ENCODE measurements at regions not wholly inside any gene's neighbourhood (a gene's known extent, or its start where the extent isn't known, plus 50 kb on each side); places are given as distances from the start of the nearest gene placed in this dataset.

DNA sequence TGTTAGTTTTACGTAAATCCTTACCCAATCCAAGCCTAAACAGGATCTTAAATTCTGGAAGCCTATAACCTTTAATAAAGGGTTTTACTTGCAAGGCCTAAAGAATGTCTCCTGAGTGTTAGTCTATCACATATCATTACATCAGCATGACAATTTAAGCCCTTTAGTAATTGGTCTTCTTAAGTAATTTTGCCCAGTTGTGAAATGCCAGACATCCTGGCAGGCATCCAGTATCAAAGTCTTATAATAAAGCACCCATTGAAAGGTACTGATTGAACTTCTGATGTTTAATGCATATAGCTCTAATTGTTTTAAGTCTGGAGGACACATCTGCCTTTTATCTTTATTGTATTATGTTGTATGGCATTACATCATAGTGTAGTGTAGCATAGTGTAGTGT, 1078.9 kb downstream of the SLITRK1 start:
- Mint-ChIP-seq H3K27me3 (ENCODE audit: insufficient read depth, low read depth, poor library complexity) (peaks cover 2% of the 10 kb centered on the region), H3K27ac (no peak overlapping the region), H3K4me1 (no peaks in the 10 kb centered on the region), H3K9me3 (no peaks in the 10 kb centered on the region), H3K4me3 (no peak overlapping the region), H3K36me3 (ENCODE audit: low read depth) (no peaks in the 10 kb centered on the region)
- no peaks in the 10 kb centered on the region for H3K27me3 ChIP-seq (ENCODE audit: insufficient read depth)
- H4K20me1 ChIP-seq (replicated peaks; ENCODE audit: insufficient read depth): no peaks in the 10 kb centered on the region
- H3K9me2 ChIP-seq (ENCODE audit: insufficient read depth): 0 out of 2 replicates have a peak, but pooled peaks cover 7% of the 10 kb centered on the region
- no peaks in the 10 kb centered on the region for H3K36me3 ChIP-seq (ENCODE audit: insufficient read depth)
- no peak overlapping the region for H3K27ac ChIP-seq (ENCODE audit: low read depth)
- H2AFZ ChIP-seq: no peak overlapping the region
- no peaks in the 10 kb centered on the region for H3F3A ChIP-seq (replicated peaks; ENCODE audit: low read depth)
- DNase-seq (ENCODE audit: low spot score) (no peak), ATAC-seq (no peak)
- no peaks in the 10 kb centered on the region for H3K79me2 ChIP-seq (replicated peaks; ENCODE audit: insufficient read depth)
- no peaks in the 10 kb centered on the region for H3K4me1 ChIP-seq (ENCODE audit: insufficient read depth)
- no peak overlapping the region for H3K4me3 ChIP-seq
- H3K4me2 ChIP-seq: no peak overlapping the region
- TF ChIP-seq EZH2 (IDR thresholded peaks at IDR 0.05; ENCODE audit: low read depth, unreplicated experiment) (no peak), NANOG (IDR thresholded peaks at IDR 0.05; ENCODE audit: borderline replicate concordance) (no peak), CREB1 (CRISPR knock-in tag; IDR thresholded peaks at IDR 0.05; ENCODE audit: low read depth) (no peak), ZNF331 (CRISPR knock-in tag; IDR thresholded peaks at IDR 0.05; ENCODE audit: low read depth) (no peak), POLR2AphosphoS5 (IDR thresholded peaks at IDR 0.05; ENCODE audit: low read depth) (no peak), JUNB (IDR thresholded peaks at IDR 0.05; ENCODE audit: unreplicated experiment) (no peak), ZNF114 (CRISPR knock-in tag; IDR thresholded peaks at IDR 0.05) (no peak), STAT1 (IDR thresholded peaks at IDR 0.05; ENCODE audit: unreplicated experiment) (no peak), EZH2phosphoT487 (IDR thresholded peaks at IDR 0.05; ENCODE audit: unreplicated experiment) (no peak)
- TF ChIP-seq, protein P1, sequence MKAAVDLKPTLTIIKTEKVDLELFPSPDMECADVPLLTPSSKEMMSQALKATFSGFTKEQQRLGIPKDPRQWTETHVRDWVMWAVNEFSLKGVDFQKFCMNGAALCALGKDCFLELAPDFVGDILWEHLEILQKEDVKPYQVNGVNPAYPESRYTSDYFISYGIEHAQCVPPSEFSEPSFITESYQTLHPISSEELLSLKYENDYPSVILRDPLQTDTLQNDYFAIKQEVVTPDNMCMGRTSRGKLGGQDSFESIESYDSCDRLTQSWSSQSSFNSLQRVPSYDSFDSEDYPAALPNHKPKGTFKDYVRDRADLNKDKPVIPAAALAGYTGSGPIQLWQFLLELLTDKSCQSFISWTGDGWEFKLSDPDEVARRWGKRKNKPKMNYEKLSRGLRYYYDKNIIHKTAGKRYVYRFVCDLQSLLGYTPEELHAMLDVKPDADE (IDR thresholded peaks at IDR 0.05): no peak
- TF ChIP-seq, protein P2, sequence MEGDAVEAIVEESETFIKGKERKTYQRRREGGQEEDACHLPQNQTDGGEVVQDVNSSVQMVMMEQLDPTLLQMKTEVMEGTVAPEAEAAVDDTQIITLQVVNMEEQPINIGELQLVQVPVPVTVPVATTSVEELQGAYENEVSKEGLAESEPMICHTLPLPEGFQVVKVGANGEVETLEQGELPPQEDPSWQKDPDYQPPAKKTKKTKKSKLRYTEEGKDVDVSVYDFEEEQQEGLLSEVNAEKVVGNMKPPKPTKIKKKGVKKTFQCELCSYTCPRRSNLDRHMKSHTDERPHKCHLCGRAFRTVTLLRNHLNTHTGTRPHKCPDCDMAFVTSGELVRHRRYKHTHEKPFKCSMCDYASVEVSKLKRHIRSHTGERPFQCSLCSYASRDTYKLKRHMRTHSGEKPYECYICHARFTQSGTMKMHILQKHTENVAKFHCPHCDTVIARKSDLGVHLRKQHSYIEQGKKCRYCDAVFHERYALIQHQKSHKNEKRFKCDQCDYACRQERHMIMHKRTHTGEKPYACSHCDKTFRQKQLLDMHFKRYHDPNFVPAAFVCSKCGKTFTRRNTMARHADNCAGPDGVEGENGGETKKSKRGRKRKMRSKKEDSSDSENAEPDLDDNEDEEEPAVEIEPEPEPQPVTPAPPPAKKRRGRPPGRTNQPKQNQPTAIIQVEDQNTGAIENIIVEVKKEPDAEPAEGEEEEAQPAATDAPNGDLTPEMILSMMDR (conservative IDR thresholded peaks at IDR 0.05; ENCODE audit: low read depth in 2 of 2): no peak
- TF ChIP-seq, protein P3, sequence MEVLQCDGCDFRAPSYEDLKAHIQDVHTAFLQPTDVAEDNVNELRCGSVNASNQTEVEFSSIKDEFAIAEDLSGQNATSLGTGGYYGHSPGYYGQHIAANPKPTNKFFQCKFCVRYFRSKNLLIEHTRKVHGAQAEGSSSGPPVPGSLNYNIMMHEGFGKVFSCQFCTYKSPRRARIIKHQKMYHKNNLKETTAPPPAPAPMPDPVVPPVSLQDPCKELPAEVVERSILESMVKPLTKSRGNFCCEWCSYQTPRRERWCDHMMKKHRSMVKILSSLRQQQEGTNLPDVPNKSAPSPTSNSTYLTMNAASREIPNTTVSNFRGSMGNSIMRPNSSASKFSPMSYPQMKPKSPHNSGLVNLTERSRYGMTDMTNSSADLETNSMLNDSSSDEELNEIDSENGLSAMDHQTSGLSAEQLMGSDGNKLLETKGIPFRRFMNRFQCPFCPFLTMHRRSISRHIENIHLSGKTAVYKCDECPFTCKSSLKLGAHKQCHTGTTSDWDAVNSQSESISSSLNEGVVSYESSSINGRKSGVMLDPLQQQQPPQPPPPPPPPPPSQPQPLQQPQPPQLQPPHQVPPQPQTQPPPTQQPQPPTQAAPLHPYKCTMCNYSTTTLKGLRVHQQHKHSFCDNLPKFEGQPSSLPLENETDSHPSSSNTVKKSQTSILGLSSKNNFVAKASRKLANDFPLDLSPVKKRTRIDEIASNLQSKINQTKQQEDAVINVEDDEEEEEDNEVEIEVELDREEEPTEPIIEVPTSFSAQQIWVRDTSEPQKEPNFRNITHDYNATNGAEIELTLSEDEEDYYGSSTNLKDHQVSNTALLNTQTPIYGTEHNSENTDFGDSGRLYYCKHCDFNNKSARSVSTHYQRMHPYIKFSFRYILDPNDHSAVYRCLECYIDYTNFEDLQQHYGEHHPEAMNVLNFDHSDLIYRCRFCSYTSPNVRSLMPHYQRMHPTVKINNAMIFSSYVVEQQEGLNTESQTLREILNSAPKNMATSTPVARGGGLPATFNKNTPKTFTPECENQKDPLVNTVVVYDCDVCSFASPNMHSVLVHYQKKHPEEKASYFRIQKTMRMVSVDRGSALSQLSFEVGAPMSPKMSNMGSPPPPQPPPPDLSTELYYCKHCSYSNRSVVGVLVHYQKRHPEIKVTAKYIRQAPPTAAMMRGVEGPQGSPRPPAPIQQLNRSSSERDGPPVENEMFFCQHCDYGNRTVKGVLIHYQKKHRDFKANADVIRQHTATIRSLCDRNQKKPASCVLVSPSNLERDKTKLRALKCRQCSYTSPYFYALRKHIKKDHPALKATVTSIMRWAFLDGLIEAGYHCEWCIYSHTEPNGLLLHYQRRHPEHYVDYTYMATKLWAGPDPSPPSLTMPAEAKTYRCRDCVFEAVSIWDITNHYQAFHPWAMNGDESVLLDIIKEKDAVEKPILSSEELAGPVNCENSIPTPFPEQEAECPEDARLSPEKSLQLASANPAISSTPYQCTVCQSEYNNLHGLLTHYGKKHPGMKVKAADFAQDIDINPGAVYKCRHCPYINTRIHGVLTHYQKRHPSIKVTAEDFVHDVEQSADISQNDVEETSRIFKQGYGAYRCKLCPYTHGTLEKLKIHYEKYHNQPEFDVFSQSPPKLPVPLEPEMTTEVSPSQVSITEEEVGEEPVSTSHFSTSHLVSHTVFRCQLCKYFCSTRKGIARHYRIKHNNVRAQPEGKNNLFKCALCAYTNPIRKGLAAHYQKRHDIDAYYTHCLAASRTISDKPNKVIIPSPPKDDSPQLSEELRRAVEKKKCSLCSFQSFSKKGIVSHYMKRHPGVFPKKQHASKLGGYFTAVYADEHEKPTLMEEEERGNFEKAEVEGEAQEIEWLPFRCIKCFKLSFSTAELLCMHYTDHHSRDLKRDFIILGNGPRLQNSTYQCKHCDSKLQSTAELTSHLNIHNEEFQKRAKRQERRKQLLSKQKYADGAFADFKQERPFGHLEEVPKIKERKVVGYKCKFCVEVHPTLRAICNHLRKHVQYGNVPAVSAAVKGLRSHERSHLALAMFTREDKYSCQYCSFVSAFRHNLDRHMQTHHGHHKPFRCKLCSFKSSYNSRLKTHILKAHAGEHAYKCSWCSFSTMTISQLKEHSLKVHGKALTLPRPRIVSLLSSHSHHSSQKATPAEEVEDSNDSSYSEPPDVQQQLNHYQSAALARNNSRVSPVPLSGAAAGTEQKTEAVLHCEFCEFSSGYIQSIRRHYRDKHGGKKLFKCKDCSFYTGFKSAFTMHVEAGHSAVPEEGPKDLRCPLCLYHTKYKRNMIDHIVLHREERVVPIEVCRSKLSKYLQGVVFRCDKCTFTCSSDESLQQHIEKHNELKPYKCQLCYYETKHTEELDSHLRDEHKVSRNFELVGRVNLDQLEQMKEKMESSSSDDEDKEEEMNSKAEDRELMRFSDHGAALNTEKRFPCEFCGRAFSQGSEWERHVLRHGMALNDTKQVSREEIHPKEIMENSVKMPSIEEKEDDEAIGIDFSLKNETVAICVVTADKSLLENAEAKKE (CRISPR knock-in tag; IDR thresholded peaks at IDR 0.05): no peak
- TF ChIP-seq, protein P4, sequence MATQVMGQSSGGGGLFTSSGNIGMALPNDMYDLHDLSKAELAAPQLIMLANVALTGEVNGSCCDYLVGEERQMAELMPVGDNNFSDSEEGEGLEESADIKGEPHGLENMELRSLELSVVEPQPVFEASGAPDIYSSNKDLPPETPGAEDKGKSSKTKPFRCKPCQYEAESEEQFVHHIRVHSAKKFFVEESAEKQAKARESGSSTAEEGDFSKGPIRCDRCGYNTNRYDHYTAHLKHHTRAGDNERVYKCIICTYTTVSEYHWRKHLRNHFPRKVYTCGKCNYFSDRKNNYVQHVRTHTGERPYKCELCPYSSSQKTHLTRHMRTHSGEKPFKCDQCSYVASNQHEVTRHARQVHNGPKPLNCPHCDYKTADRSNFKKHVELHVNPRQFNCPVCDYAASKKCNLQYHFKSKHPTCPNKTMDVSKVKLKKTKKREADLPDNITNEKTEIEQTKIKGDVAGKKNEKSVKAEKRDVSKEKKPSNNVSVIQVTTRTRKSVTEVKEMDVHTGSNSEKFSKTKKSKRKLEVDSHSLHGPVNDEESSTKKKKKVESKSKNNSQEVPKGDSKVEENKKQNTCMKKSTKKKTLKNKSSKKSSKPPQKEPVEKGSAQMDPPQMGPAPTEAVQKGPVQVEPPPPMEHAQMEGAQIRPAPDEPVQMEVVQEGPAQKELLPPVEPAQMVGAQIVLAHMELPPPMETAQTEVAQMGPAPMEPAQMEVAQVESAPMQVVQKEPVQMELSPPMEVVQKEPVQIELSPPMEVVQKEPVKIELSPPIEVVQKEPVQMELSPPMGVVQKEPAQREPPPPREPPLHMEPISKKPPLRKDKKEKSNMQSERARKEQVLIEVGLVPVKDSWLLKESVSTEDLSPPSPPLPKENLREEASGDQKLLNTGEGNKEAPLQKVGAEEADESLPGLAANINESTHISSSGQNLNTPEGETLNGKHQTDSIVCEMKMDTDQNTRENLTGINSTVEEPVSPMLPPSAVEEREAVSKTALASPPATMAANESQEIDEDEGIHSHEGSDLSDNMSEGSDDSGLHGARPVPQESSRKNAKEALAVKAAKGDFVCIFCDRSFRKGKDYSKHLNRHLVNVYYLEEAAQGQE (IDR thresholded peaks at IDR 0.05; ENCODE audit: unreplicated experiment): no peak
